Stimulated activated CD4-positive, alpha-beta T cell treated with anti-CD3 and anti-CD28 coated beads, Interleukin-4, amount 100 ng/mL, for 1 hour (primary cell): ENCODE measurements at regions not wholly inside any gene's neighbourhood (a gene's known extent, or its start where the extent isn't known, plus 50 kb on each side); places are given as distances from the start of the nearest gene placed in this dataset.

Experiments
- DNase-seq: peaks from one replicate; pipeline ENCODE4 v3.0.0-alpha.2; 2020

GRCh38 chrX:10048076-10048475 is 80.9 kb downstream of the CLDN34 start:
- DNase-seq = no peak

- no peak for DNase-seq
These were observed 81.5 kb downstream of the CLDN34 start for GRCh38 chrX:10048707-10049106.

- no peak for DNase-seq
These were observed 82.1 kb downstream of the CLDN34 start for GRCh38 chrX:10049236-10049635.

GRCh38 chrX:10050481-10050880 is 83.3 kb downstream of the CLDN34 start:
- no peak for DNase-seq

- DNase-seq = no peak
These were observed 84.8 kb downstream of the CLDN34 start for GRCh38 chrX:10051866-10052480.

GRCh38 chrX:10052906-10053625 is 85.9 kb downstream of the CLDN34 start:
- no peak for DNase-seq

- no peak for DNase-seq
These were observed 87.2 kb downstream of the CLDN34 start for GRCh38 chrX:10054396-10054795.

- DNase-seq = no peak
These were observed 88.3 kb downstream of the CLDN34 start for GRCh38 chrX:10055430-10055829.

- no peak for DNase-seq
These were observed 94.4 kb upstream of the CLCN4 start for GRCh38 chrX:10062352-10062751.

GRCh38 chrX:10062980-10063379 is 93.8 kb upstream of the CLCN4 start:
- no peak for DNase-seq

GRCh38 chrX:10064736-10065135 is 92.0 kb upstream of the CLCN4 start:
- DNase-seq = no peak

- DNase-seq = no peak
These were observed 85.9 kb upstream of the CLCN4 start for GRCh38 chrX:10070714-10071436.

GRCh38 chrX:10071451-10072144 is 85.2 kb upstream of the CLCN4 start:
- no peak for DNase-seq

- DNase-seq = no peak
These were observed 83.8 kb upstream of the CLCN4 start for GRCh38 chrX:10072786-10073568.

- DNase-seq = no peak
These were observed 83.1 kb upstream of the CLCN4 start for GRCh38 chrX:10073671-10074070.

GRCh38 chrX:10074241-10074941 is 82.4 kb upstream of the CLCN4 start:
- no peak for DNase-seq

- DNase-seq = no peak
These were observed 80.0 kb upstream of the CLCN4 start for GRCh38 chrX:10076765-10077164.

GRCh38 chrX:10077425-10078188 is 79.2 kb upstream of the CLCN4 start:
- DNase-seq = no peak

- no peak for DNase-seq
These were observed 78.5 kb upstream of the CLCN4 start for GRCh38 chrX:10078266-10078665.

GRCh38 chrX:10079231-10079630 is 77.5 kb upstream of the CLCN4 start:
- no peak for DNase-seq

GRCh38 chrX:10083809-10084208 is 73.0 kb upstream of the CLCN4 start:
- DNase-seq = no peak
